ENCODE measurements at regions not wholly inside any gene's neighbourhood (a gene's known extent, or its start where the extent isn't known, plus 50 kb on each side); places are given as distances from the start of the nearest gene placed in this dataset.

- H3K4me3 ChIP-seq (replicated peaks; ENCODE audit: insufficient read depth, low read length): no peak overlapping the region
- DNase-seq (ENCODE audit: low read depth in 1 of 2, low spot score in 1 of 2): no peak
- TF ChIP-seq SPI1 (IDR thresholded peaks at IDR 0.05; ENCODE audit: borderline replicate concordance, low read depth) (no peak), REST (IDR thresholded peaks at IDR 0.05; ENCODE audit: insufficient replicate concordance, low read depth) (no peak), GABPA (IDR thresholded peaks at IDR 0.05; ENCODE audit: low read depth) (no peak), CTCF (IDR thresholded peaks at IDR 0.05; ENCODE audit: insufficient read depth, low read length) (no peak), POLR2AphosphoS5 (IDR thresholded peaks at IDR 0.05; ENCODE audit: low read depth) (no peak)
- H3K27ac ChIP-seq (replicated peaks): no peak overlapping the region
- no peaks in the 10 kb centered on the region for H3K27me3 ChIP-seq (ENCODE audit: insufficient read depth, poor library complexity, severe bottlenecking)
These were observed 285.3 kb upstream of the RARB start for GRCh38 chr3:25142609-25143355.

GRCh38 chr3:25143356-25144025 is 284.6 kb upstream of the RARB start:
- no peaks in the 10 kb centered on the region for H3K27me3 ChIP-seq (ENCODE audit: insufficient read depth, poor library complexity, severe bottlenecking)
- no peak for DNase-seq (ENCODE audit: low read depth in 1 of 2, low spot score in 1 of 2)
- TF ChIP-seq POLR2AphosphoS5 (IDR thresholded peaks at IDR 0.05; ENCODE audit: low read depth) (no peak), REST (IDR thresholded peaks at IDR 0.05; ENCODE audit: insufficient replicate concordance, low read depth) (no peak), SPI1 (IDR thresholded peaks at IDR 0.05; ENCODE audit: borderline replicate concordance, low read depth) (no peak), CTCF (IDR thresholded peaks at IDR 0.05; ENCODE audit: insufficient read depth, low read length) (no peak), GABPA (IDR thresholded peaks at IDR 0.05; ENCODE audit: low read depth) (no peak)

GRCh38 chr3:25144430-25144829 is 283.6 kb upstream of the RARB start:
- TF ChIP-seq CTCF (IDR thresholded peaks at IDR 0.05; ENCODE audit: insufficient read depth, low read length) (no peak), GABPA (IDR thresholded peaks at IDR 0.05; ENCODE audit: low read depth) (no peak), POLR2AphosphoS5 (IDR thresholded peaks at IDR 0.05; ENCODE audit: low read depth) (no peak), SPI1 (IDR thresholded peaks at IDR 0.05; ENCODE audit: borderline replicate concordance, low read depth) (no peak), REST (IDR thresholded peaks at IDR 0.05; ENCODE audit: insufficient replicate concordance, low read depth) (no peak)
- Histone ChIP-seq H3K4me3 (replicated peaks; ENCODE audit: insufficient read depth, low read length) (no peak overlapping the region), H3K27me3 (ENCODE audit: insufficient read depth, poor library complexity, severe bottlenecking) (no peaks in the 10 kb centered on the region), H3K27ac (replicated peaks) (no peak overlapping the region)
- no peak for DNase-seq (ENCODE audit: low read depth in 1 of 2, low spot score in 1 of 2)

More at GRCh38 chr3:25143356-25144025, 284.6 kb upstream of the RARB start:
- H3K4me3 ChIP-seq (replicated peaks; ENCODE audit: insufficient read depth, low read length): no peak overlapping the region
- no peak overlapping the region for H3K27ac ChIP-seq (replicated peaks)
